T-cell (primary cell): ENCODE measurements at regions not wholly inside any gene's neighbourhood (a gene's known extent, or its start where the extent isn't known, plus 50 kb on each side); places are given as distances from the start of the nearest gene placed in this dataset.

Source experiments
- ATAC-seq, 4 experiments: fragments of 200-7000 bp in 3 of 4; fragments of 150-1000 bp in 1 of 4; cut with Tn5 transposase; replicated peaks in 1 of 4; 1 replicate in 3 of 4; 2 replicates in 1 of 4; pipeline ENCODE4 v1.10.0; 2021; ENCODE audit warnings: moderate library complexity in 3 of 4, mild to moderate bottlenecking in 2 of 4, moderate number of reproducible peaks in 1 of 4
- CTCF ChIA-PET, 2 donors: fragments of 300-600 bp; sonication (Branson Sonifier 250); formaldehyde crosslinking; loops; one replicate each; lab custom pipeline; 2022; ENCODE audit warnings: antibody characterized with exemption in 2 of 2; lab: Charles Lee
- POLR2A ChIA-PET, 2 donors: fragments of 300-600 bp; sonication (Branson Sonifier 250); formaldehyde crosslinking; loops; one replicate each; lab custom pipeline; 2022; ENCODE audit warnings: antibody characterized with exemption in 2 of 2; lab: Charles Lee
- DNase-seq, 35 experiments: peaks; one replicate each; pipeline versions ENCODE4 v3.0.0 to v3.0.0-alpha.2; 2013 to 2023
- H3K27ac ChIP-seq: one replicate; pipeline ENCODE4 v1.5.1; 2013; ENCODE audit warnings: low read length
- H3K27me3 ChIP-seq, 2 experiments: replicated peaks in 1 of 2; 1 replicate in 1 of 2; 2 replicates in 1 of 2; pipeline versions ENCODE4 v1.6.1 to v1.7.0; 2013; ENCODE audit warnings: low read length in 1 of 2, mixed read lengths in 1 of 2; ENCODE audit not compliant: control insufficient read depth in 2 of 2, insufficient read depth in 2 of 2; ENCODE audit errors: extremely low read depth in 1 of 2
- H3K36me3 ChIP-seq, 2 donors: 1 replicate in 1 of 2; 2 replicates in 1 of 2; pipeline versions ENCODE4 v1.6.1 to v1.7.0; 2013; ENCODE audit warnings: low read length in 1 of 2; ENCODE audit not compliant: control insufficient read depth in 2 of 2, insufficient read depth in 1 of 2; ENCODE audit errors: extremely low read depth in 1 of 2
- H3K4me1 ChIP-seq, 2 experiments: 1 replicate in 1 of 2; 2 replicates in 1 of 2; pipeline versions ENCODE4 v1.6.1 to v1.7.0; 2013; ENCODE audit warnings: low read length in 2 of 2, mixed read lengths in 1 of 2; ENCODE audit not compliant: insufficient read depth in 2 of 2, control insufficient read depth in 1 of 2; ENCODE audit errors: extremely low read depth in 1 of 2
- H3K4me3 ChIP-seq, 2 donors: 1 replicate in 1 of 2; 2 replicates in 1 of 2; pipeline versions ENCODE4 v1.5.1 to v1.7.0; 2013; ENCODE audit warnings: mild to moderate bottlenecking in 2 of 2, low read length in 1 of 2, moderate library complexity in 1 of 2; ENCODE audit not compliant: control insufficient read depth in 1 of 2; ENCODE audit errors: extremely low read depth in 1 of 2
- H3K9me3 ChIP-seq: 2 replicates; pipeline ENCODE4 v1.7.0; 2013
- H3K27ac Mint-ChIP-seq, 2 donors: one replicate each; pipeline ENCODE4 v1.8.0; 2020 to 2021; ENCODE audit warnings: mild to moderate bottlenecking in 2 of 2, mixed read lengths in 2 of 2
- H3K27me3 Mint-ChIP-seq, 2 donors: one replicate each; pipeline ENCODE4 v1.8.0; 2021 to 2022; ENCODE audit warnings: mixed read lengths in 2 of 2
- H3K36me3 Mint-ChIP-seq: one replicate; pipeline ENCODE4 v1.8.0; 2021; ENCODE audit warnings: mixed read lengths
- H3K4me1 Mint-ChIP-seq, 3 donors: one replicate each; pipeline ENCODE4 v1.8.0; 2020 to 2022; ENCODE audit warnings: mixed read lengths in 3 of 3, mild to moderate bottlenecking in 1 of 3
- H3K4me3 Mint-ChIP-seq, 3 donors: one replicate each; pipeline ENCODE4 v1.8.0; 2020 to 2022; ENCODE audit warnings: mild to moderate bottlenecking in 3 of 3, mixed read lengths in 3 of 3, moderate library complexity in 3 of 3
- H3K9me3 Mint-ChIP-seq, 3 donors: one replicate each; pipeline ENCODE4 v1.8.0; 2020 to 2022; ENCODE audit warnings: mixed read lengths in 3 of 3
- WGBS: methylation state at CpG from one replicate; pipeline ENCODE4 v1.1.5; 2013; ENCODE audit warnings: missing lambda C conversion rate; ENCODE audit not compliant: insufficient coverage; 5-methylcytosine and 5-hydroxymethylcytosine counted together

GRCh38 chr7:80307227-80307856 lies 172.7 kb downstream of the GNAI1 start:
- Mint-ChIP-seq H3K4me1 (peaks cover 4 to 29% (median 19%) of the 10 kb centered on the region in 3 donors), H3K27ac (no peak overlapping the region), H3K4me3 (no peak overlapping the region), H3K27me3 (no peaks in the 10 kb centered on the region), H3K9me3 (peaks cover 0 to 3% (median 3%) of the 10 kb centered on the region in 3 donors), H3K36me3 (no peaks in the 10 kb centered on the region)
- CTCF ChIA-PET, result no interaction called here
- no peak overlapping the region for H3K27ac ChIP-seq
- POLR2A ChIA-PET, result no interaction called here
- H3K9me3 ChIP-seq, result no peaks in the 10 kb centered on the region
- no peak for ATAC-seq
- no peaks in the 10 kb centered on the region for H3K27me3 ChIP-seq
- peaks cover 0 to 25% of the 10 kb centered on the region in 2 experiments for H3K4me1 ChIP-seq
- no peak for DNase-seq
- no peak overlapping the region for H3K4me3 ChIP-seq
- no CpG with 5 or more reads among the region's 2 CpGs for WGBS
- no peaks in the 10 kb centered on the region for H3K36me3 ChIP-seq

- H3K27ac ChIP-seq, result no peak overlapping the region
- DNase-seq, result no peak
- H3K36me3 ChIP-seq, result no peaks in the 10 kb centered on the region
- Mint-ChIP-seq H3K9me3 (peaks cover 0 to 9% (median 3%) of the 10 kb centered on the region in 3 donors), H3K27me3 (no peaks in the 10 kb centered on the region), H3K4me3 (no peak overlapping the region), H3K27ac (no peak overlapping the region), H3K36me3 (no peaks in the 10 kb centered on the region), H3K4me1 (peaks cover 0 to 2% (median 2%) of the 10 kb centered on the region in 3 donors)
- WGBS, result 80% methylated on average over 1 of the region's 2 CpGs
- POLR2A ChIA-PET, result no interaction called here
- no peaks in the 10 kb centered on the region for H3K27me3 ChIP-seq
- no peak overlapping the region for H3K4me3 ChIP-seq
- no peaks in the 10 kb centered on the region for H3K4me1 ChIP-seq
- CTCF ChIA-PET, result no interaction called here
- no peak for ATAC-seq
- no peaks in the 10 kb centered on the region for H3K9me3 ChIP-seq
These were observed 168.7 kb downstream of the GNAI1 start for GRCh38 chr7:80303315-80303714.

DNA sequence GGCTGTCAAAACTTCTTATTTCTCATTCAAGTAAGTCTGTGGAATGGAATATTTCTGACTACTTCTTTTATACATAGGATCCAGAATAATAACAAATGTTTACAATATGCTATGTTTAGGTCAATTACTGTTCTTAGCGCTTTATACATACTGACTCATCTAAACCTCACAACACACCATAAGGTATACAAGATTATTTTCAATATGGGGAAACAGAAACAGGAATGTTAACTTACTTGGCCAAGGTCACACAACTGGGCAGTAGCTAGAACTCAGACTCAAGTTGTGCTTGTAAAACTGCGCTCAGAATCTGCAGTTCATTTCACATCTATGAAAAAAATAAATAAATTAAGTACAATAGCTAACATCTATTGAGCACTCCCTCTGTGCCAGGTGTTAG lies 168.0 kb downstream of the GNAI1 start:
- CTCF ChIA-PET, result interaction anchor here in 1 of 2 donors (0.7 kb wide), 1 partner anchor 23 kb away, joined by 5 read pairs; no protein-coding TSS in a partner anchor
- Mint-ChIP-seq H3K36me3 (no peaks in the 10 kb centered on the region), H3K27ac (no peak overlapping the region), H3K4me3 (no peak overlapping the region), H3K27me3 (no peaks in the 10 kb centered on the region), H3K4me1 (peaks cover 0 to 2% (median 2%) of the 10 kb centered on the region in 3 donors), H3K9me3 (peaks cover 0 to 9% (median 3%) of the 10 kb centered on the region in 3 donors)
- ATAC-seq (no peak), DNase-seq (no peak)
- Histone ChIP-seq H3K4me3 (no peak overlapping the region), H3K4me1 (no peaks in the 10 kb centered on the region), H3K9me3 (no peaks in the 10 kb centered on the region), H3K27me3 (no peaks in the 10 kb centered on the region), H3K36me3 (no peaks in the 10 kb centered on the region), H3K27ac (no peak overlapping the region)
- WGBS, result no CpG with 5 or more reads among the region's 2 CpGs
- POLR2A ChIA-PET, result no interaction called here

GRCh38 chr7:80302078-80302477 lies 167.4 kb downstream of the GNAI1 start:
- Mint-ChIP-seq H3K27ac (no peak overlapping the region), H3K27me3 (no peaks in the 10 kb centered on the region), H3K36me3 (no peaks in the 10 kb centered on the region), H3K4me3 (no peak overlapping the region), H3K9me3 (peaks cover under 1 to 14% (median 8%) of the 10 kb centered on the region in 3 donors), H3K4me1 (peaks cover 0 to 2% (median 2%) of the 10 kb centered on the region in 3 donors)
- Histone ChIP-seq H3K4me3 (no peak overlapping the region), H3K9me3 (no peaks in the 10 kb centered on the region), H3K36me3 (peaks cover 0 to 2% of the 10 kb centered on the region in 2 donors), H3K27me3 (no peaks in the 10 kb centered on the region), H3K27ac (no peak overlapping the region), H3K4me1 (no peaks in the 10 kb centered on the region)
- CTCF ChIA-PET, result interaction anchor here in 1 of 2 donors (0.7 kb wide), 1 partner anchor 22 kb away, joined by 5 read pairs; no protein-coding TSS in a partner anchor
- POLR2A ChIA-PET, result no interaction called here
- ATAC-seq (no peak), DNase-seq (no peak)
- no CpG with 5 or more reads among the region's 5 CpGs for WGBS

DNA sequence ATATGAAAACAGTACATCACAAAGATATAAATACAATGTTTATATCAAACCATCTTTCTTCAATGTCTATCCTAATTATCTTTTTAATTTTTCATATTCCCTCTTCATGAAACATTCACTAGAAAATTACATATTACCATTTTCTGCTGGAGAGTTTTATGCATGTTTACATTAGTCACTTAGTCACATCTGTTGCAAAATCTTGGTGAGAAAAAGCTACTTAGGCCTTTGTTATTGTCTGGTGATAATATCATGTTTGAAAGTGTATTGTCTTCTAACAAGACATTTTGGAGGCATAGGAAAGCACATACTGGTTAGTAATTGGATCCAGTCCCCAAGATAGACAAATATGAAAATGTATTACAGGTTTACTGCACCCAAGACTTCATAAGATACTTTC lies 163.6 kb downstream of the GNAI1 start:
- H3K4me3 ChIP-seq, result no peak overlapping the region
- peaks cover 3% of the 10 kb centered on the region for H3K9me3 ChIP-seq
- no peaks in the 10 kb centered on the region for H3K27me3 ChIP-seq
- H3K27me3 Mint-ChIP-seq, result no peaks in the 10 kb centered on the region
- no peak overlapping the region for H3K27ac ChIP-seq
- ATAC-seq (no peak), DNase-seq (no peak)
- no peaks in the 10 kb centered on the region for H3K36me3 Mint-ChIP-seq
- peaks cover 11 to 41% (median 22%) of the 10 kb centered on the region in 3 donors for H3K9me3 Mint-ChIP-seq
- H3K4me3 Mint-ChIP-seq, result no peak overlapping the region
- ChIA-PET CTCF (no interaction called here), POLR2A (no interaction called here)
- peaks cover 0 to 4% of the 10 kb centered on the region in 2 donors for H3K36me3 ChIP-seq
- no peak overlapping the region for H3K27ac Mint-ChIP-seq
- no peaks in the 10 kb centered on the region for H3K4me1 ChIP-seq
- H3K4me1 Mint-ChIP-seq, result no peaks in the 10 kb centered on the region

GRCh38 chr7:80294346-80294745 lies 159.7 kb downstream of the GNAI1 start:
- Histone ChIP-seq H3K27me3 (no peaks in the 10 kb centered on the region), H3K4me3 (no peak overlapping the region), H3K4me1 (no peaks in the 10 kb centered on the region), H3K36me3 (peaks cover 0 to 4% of the 10 kb centered on the region in 2 donors), H3K27ac (no peak overlapping the region), H3K9me3 (peaks cover 3% of the 10 kb centered on the region)
- Mint-ChIP-seq H3K27me3 (no peaks in the 10 kb centered on the region), H3K9me3 (peaks cover 15 to 40% (median 26%) of the 10 kb centered on the region in 3 donors), H3K36me3 (no peaks in the 10 kb centered on the region), H3K4me3 (no peak overlapping the region), H3K27ac (no peak overlapping the region), H3K4me1 (no peaks in the 10 kb centered on the region)
- ChIA-PET CTCF (no interaction called here), POLR2A (no interaction called here)
- DNase-seq (no peak), ATAC-seq (no peak)
